GM12878 (cell line): ENCODE measurements at regions not wholly inside any gene's neighbourhood (a gene's known extent, or its start where the extent isn't known, plus 50 kb on each side); places are given as distances from the start of the nearest gene placed in this dataset.

Experiments used
- ATAC-seq: fragments of 200-7000 bp; cut with Tn5 transposase; 3 replicates; pipeline ENCODE4 v1.9.1; 2020; ENCODE audit warnings: mild to moderate bottlenecking, moderate library complexity
- BruUV-seq: library from RNA; stranded (reverse); fragments of 400-500 nt; replicated peaks from 2 replicates; lab custom pipeline; 2021; lab: Mats Ljungman, UMichigan
- CTCF ChIA-PET: fragments of 300-600 bp; sonication (Branson Sonifier 250); formaldehyde crosslinking; extraction: SDS; loops from one replicate; lab custom pipeline; 2021; ENCODE audit warnings: inconsistent platforms; lab: Yijun Ruan, JAX
- POLR2A ChIA-PET: fragments of 350-600 bp; formaldehyde crosslinking; extraction: SDS; loops from one replicate; lab custom pipeline; 2021; ENCODE audit warnings: inconsistent platforms; lab: Charles Lee
- RAD21 ChIA-PET: fragments of 300-600 bp; sonication (Branson Sonifier 250); formaldehyde crosslinking; loops from one replicate; lab custom pipeline; 2023; ENCODE audit warnings: antibody characterized with exemption; ENCODE audit not compliant: unreplicated experiment; lab: Charles Lee
- SMC1A ChIA-PET: fragments of 300-600 bp; sonication (Branson Sonifier 250); formaldehyde crosslinking; loops from one replicate; lab custom pipeline; 2023; ENCODE audit not compliant: unreplicated experiment, uncharacterized antibody; lab: Charles Lee
- DNase-seq: peaks from one replicate; pipeline ENCODE4 v3.0.0-alpha.2; 2011; ENCODE audit warnings: low read depth, low spot score
- FAIRE-seq: peaks from 3 replicates; lab custom pipeline; 2011; peaks lifted over from hg19 to GRCh38; lab: Jason Lieb, UNC
- H2AFZ ChIP-seq: 2 replicates; pipeline ENCODE4 v1.6.0; 2011; ENCODE audit warnings: low read depth, low read length, control low read depth; ENCODE audit not compliant: control insufficient read depth
- H3K27ac ChIP-seq: 2 replicates; pipeline ENCODE4 v1.5.1; 2011; ENCODE audit warnings: control low read depth; ENCODE audit not compliant: control insufficient read depth, insufficient read depth
- H3K27me3 ChIP-seq, 2 experiments: replicated peaks in 1 of 2; 2 replicates each; pipeline versions ENCODE4 v1.6.0 to v1.6.1; 2011; ENCODE audit warnings: low read length in 1 of 2; ENCODE audit not compliant: control insufficient read depth in 2 of 2, insufficient read depth in 2 of 2
- H3K36me3 ChIP-seq, 2 experiments: 2 replicates each; pipeline ENCODE4 v1.5.1; 2011; ENCODE audit warnings: low read length in 1 of 2; ENCODE audit not compliant: control insufficient read depth in 2 of 2, insufficient read depth in 2 of 2
- H3K4me1 ChIP-seq: 2 replicates; pipeline ENCODE4 v1.6.1; 2011; ENCODE audit warnings: mild to moderate bottlenecking, low read length, moderate library complexity, mixed read lengths; ENCODE audit not compliant: control insufficient read depth, insufficient read depth
- H3K4me2 ChIP-seq: 2 replicates; pipeline ENCODE4 v1.6.0; 2011; ENCODE audit warnings: control low read depth; ENCODE audit not compliant: control insufficient read depth, insufficient read depth
- H3K4me3 ChIP-seq: fragments of 200-600 bp; sonication (generic); 2 replicates; pipeline ENCODE4 v1.5.1; 2016
- H3K79me2 ChIP-seq: 2 replicates; pipeline ENCODE4 v1.6.0; 2011; ENCODE audit warnings: low read length; ENCODE audit not compliant: control insufficient read depth, insufficient read depth
- H3K9ac ChIP-seq: 2 replicates; pipeline ENCODE4 v1.8.0; 2011; ENCODE audit warnings: low read length, control low read depth, mixed read lengths; ENCODE audit not compliant: control insufficient read depth, insufficient read depth
- H3K9me3 ChIP-seq: replicated peaks from 3 replicates; pipeline ENCODE4 v1.5.1; 2011; ENCODE audit warnings: mild to moderate bottlenecking, low read length; ENCODE audit not compliant: control insufficient read depth, insufficient read depth
- H4K20me1 ChIP-seq: 2 replicates; pipeline ENCODE4 v1.6.0; 2011; ENCODE audit not compliant: control insufficient read depth, insufficient read depth
- ASH2L ChIP-seq: fragments of 300-600, 200-600 bp; sonication (generic); IDR thresholded peaks from 2 replicates; pipeline ENCODE4 v1.6.1; 2017; ENCODE audit warnings: low read depth, mild to moderate bottlenecking, borderline replicate concordance
- BACH1 ChIP-seq: fragments of 450-650 bp; IDR thresholded peaks from 2 replicates; pipeline ENCODE4 v1.6.1; 2017; ENCODE audit warnings: mild to moderate bottlenecking, borderline replicate concordance
- CREM ChIP-seq: IDR thresholded peaks from 2 replicates; pipeline ENCODE4 v1.6.1; 2014; ENCODE audit warnings: antibody characterized with exemption, low read depth
- FOXK2 ChIP-seq: fragments of 450-650 bp; IDR thresholded peaks from 2 replicates; pipeline ENCODE4 v1.6.1; 2017; ENCODE audit warnings: mild to moderate bottlenecking, moderate library complexity
- NR2C2 ChIP-seq: IDR thresholded peaks from 2 replicates; pipeline ENCODE4 v1.6.1; 2011; ENCODE audit warnings: borderline replicate concordance, low read depth; ENCODE audit not compliant: control insufficient read depth, insufficient read length
- SREBF1 ChIP-seq: IDR thresholded peaks from 2 replicates; pipeline ENCODE4 v1.6.1; 2012; ENCODE audit warnings: mild to moderate bottlenecking, low read length
- ZNF24 ChIP-seq: fragments of 450-650 bp; IDR thresholded peaks from 2 replicates; pipeline ENCODE4 v1.6.1; 2017; ENCODE audit warnings: antibody characterized with exemption, mild to moderate bottlenecking
- ZNF274 ChIP-seq: IDR thresholded peaks from one replicate; pipeline ENCODE4 v1.8.0; 2011; ENCODE audit not compliant: insufficient read length, insufficient read depth
- ZSCAN29 ChIP-seq: fragments of 450-650 bp; IDR thresholded peaks from 2 replicates; pipeline ENCODE4 v1.6.1; 2017; ENCODE audit warnings: mild to moderate bottlenecking, moderate library complexity
- WGBS: methylation state at CpG from one replicate; pipeline ENCODE4 v1.1.6; 2016; ENCODE audit warnings: low lambda C conversion rate; ENCODE audit not compliant: insufficient replicate concordance, insufficient coverage; ENCODE audit errors: missing lambda C conversion rate; 5-methylcytosine and 5-hydroxymethylcytosine counted together
- in situ Hi-C: fragments of 300-500 bp; cut with MboI; formaldehyde crosslinking; loops from 9 replicates; pipeline ENCODE4 v1.14.3; 2018; ENCODE audit warnings: mixed read lengths
- intact Hi-C: fragments of 100-400 bp; cut with micrococcal nuclease; formaldehyde crosslinking; loops from one replicate; pipeline ENCODE4 v1.14.2; 2022; ENCODE audit not compliant: unreplicated experiment
- TF ChIP-seq, protein P1 (sequence below): fragments of 450-650 bp; formaldehyde crosslinking; IDR thresholded peaks from 2 replicates; pipeline ENCODE4 v1.4.0; 2020; ENCODE audit warnings: mild to moderate bottlenecking, moderate library complexity
- TF ChIP-seq, protein P2 (sequence below): IDR thresholded peaks from 2 replicates; pipeline ENCODE4 v1.6.1; 2011; ENCODE audit warnings: low read depth, mild to moderate bottlenecking, low read length, moderate library complexity, borderline replicate concordance; ENCODE audit errors: extremely low read depth
- TF ChIP-seq, protein P3 (sequence below): fragments of 450-650 bp; IDR thresholded peaks from 2 replicates; pipeline ENCODE4 v1.6.1; 2018; ENCODE audit warnings: borderline replicate concordance, mild to moderate bottlenecking; ENCODE audit not compliant: partially characterized antibody

DNA sequence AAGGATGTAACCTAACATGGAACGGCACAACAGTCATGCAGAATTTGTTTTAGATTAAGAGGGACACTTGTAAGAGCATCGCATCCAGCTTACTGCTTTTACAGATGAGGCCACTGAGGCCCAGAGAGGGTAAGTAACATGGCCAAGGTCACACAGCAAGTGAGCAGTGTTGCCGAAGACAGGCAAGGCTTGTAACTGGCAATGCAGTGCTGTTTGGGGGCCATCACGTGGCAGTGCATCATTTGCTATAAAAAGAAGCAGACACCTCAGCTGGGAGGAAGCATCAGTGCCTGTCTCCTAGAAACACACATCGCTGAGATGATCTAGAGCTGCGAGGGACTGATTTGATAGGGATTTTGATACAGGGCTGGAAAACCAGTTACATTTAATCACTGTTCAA, 108.2 kb upstream of the PROK2 start:
- TF ChIP-seq ZSCAN29 = no peak
- Histone ChIP-seq H3K4me2 (no peak overlapping the region), H3K36me3 (no peaks in the 10 kb centered on the region), H3K27ac (no peak overlapping the region), H3K4me1 (no peaks in the 10 kb centered on the region), H3K27me3 (no peaks in the 10 kb centered on the region; a peak in 1 of 4 replicates), H4K20me1 (no peaks in the 10 kb centered on the region), H2AFZ (no peak overlapping the region), H3K79me2 (no peaks in the 10 kb centered on the region), H3K9ac (no peak overlapping the region), H3K4me3 (no peak overlapping the region), H3K9me3 (no peaks in the 10 kb centered on the region; the same call in 2 of the 3 replicates)
- WGBS = 41% methylated on average over 6 of the region's 6 CpGs
- FAIRE-seq = no peak
- no peak for DNase-seq
- in situ Hi-C loops = no loop called here
- no TSS peak for BruUV-seq
- RAD21 ChIA-PET = no interaction called here
- SMC1A ChIA-PET = no interaction called here
- ATAC-seq = no peak; the same call in 2 of the 3 replicates
- POLR2A ChIA-PET = no interaction called here
- CTCF ChIA-PET = interaction anchor here (1.6 kb wide), 1 partner anchor 18 kb away, joined by 4 read pairs; no protein-coding TSS in a partner anchor
- intact Hi-C loops = no loop called here

DNA sequence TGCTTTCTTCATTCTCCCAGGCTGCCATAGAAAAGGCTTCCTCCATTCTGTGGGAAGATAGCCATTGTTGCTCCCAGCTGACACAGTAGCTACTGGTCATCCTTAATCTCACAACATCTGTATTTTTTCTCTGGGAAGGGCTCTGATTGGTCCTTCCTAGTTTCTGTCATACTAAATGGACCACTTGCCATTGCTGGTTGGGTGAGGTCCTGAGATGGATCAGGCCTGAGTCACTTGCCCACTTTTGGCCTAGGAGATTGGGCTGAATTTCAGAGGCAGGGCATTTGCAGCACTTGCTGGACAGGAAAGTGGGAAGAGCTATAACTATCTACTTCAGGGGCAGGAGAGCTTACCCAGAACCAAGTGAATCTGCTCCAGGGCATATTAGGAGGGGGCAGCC, 106.5 kb upstream of the PROK2 start:
- no peaks in the 10 kb centered on the region for H4K20me1 ChIP-seq
- H3K4me1 ChIP-seq = no peaks in the 10 kb centered on the region
- FAIRE-seq = no peak
- in situ Hi-C loops (no loop called here), intact Hi-C loops (no loop called here)
- no peaks in the 10 kb centered on the region; the same call in 2 of the 3 replicates for H3K9me3 ChIP-seq
- H3K4me2 ChIP-seq = no peak overlapping the region
- H3K4me3 ChIP-seq = no peak overlapping the region
- no peaks in the 10 kb centered on the region; a peak in 1 of 4 replicates for H3K27me3 ChIP-seq
- no peak for ATAC-seq
- no peak for DNase-seq
- no peak overlapping the region for H3K27ac ChIP-seq
- no TSS peak for BruUV-seq
- H3K36me3 ChIP-seq = no peaks in the 10 kb centered on the region
- no peaks in the 10 kb centered on the region for H3K79me2 ChIP-seq
- H3K9ac ChIP-seq = no peak overlapping the region
- POLR2A ChIA-PET = no interaction called here
- RAD21 ChIA-PET = no interaction called here
- CTCF ChIA-PET = interaction anchor here (1.5 kb wide), 1 partner anchor 14 kb away, joined by 3 read pairs; no protein-coding TSS in a partner anchor
- SMC1A ChIA-PET = interaction anchor here (1.0 to 2.3 kb wide), 2 partner anchors 10 to 17 kb away, joined by 3 to 6 read pairs; no protein-coding TSS in a partner anchor
- H2AFZ ChIP-seq = no peak overlapping the region
- TF ChIP-seq BACH1 = no peak
- no peak for TF ChIP-seq FOXK2
- no peak for TF ChIP-seq NR2C2
- TF ChIP-seq, protein P1, sequence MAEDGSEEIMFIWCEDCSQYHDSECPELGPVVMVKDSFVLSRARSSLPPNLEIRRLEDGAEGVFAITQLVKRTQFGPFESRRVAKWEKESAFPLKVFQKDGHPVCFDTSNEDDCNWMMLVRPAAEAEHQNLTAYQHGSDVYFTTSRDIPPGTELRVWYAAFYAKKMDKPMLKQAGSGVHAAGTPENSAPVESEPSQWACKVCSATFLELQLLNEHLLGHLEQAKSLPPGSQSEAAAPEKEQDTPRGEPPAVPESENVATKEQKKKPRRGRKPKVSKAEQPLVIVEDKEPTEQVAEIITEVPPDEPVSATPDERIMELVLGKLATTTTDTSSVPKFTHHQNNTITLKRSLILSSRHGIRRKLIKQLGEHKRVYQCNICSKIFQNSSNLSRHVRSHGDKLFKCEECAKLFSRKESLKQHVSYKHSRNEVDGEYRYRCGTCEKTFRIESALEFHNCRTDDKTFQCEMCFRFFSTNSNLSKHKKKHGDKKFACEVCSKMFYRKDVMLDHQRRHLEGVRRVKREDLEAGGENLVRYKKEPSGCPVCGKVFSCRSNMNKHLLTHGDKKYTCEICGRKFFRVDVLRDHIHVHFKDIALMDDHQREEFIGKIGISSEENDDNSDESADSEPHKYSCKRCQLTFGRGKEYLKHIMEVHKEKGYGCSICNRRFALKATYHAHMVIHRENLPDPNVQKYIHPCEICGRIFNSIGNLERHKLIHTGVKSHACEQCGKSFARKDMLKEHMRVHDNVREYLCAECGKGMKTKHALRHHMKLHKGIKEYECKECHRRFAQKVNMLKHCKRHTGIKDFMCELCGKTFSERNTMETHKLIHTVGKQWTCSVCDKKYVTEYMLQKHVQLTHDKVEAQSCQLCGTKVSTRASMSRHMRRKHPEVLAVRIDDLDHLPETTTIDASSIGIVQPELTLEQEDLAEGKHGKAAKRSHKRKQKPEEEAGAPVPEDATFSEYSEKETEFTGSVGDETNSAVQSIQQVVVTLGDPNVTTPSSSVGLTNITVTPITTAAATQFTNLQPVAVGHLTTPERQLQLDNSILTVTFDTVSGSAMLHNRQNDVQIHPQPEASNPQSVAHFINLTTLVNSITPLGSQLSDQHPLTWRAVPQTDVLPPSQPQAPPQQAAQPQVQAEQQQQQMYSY = no peak
- TF ChIP-seq ZNF274 = no peak
- no peak for TF ChIP-seq SREBF1
- no peak for TF ChIP-seq ASH2L
- TF ChIP-seq ZSCAN29 = no peak
- TF ChIP-seq CREM = no peak
- no peak for TF ChIP-seq ZNF24
- TF ChIP-seq, protein P2, sequence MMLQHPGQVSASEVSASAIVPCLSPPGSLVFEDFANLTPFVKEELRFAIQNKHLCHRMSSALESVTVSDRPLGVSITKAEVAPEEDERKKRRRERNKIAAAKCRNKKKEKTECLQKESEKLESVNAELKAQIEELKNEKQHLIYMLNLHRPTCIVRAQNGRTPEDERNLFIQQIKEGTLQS = no peak
- TF ChIP-seq, protein P3, sequence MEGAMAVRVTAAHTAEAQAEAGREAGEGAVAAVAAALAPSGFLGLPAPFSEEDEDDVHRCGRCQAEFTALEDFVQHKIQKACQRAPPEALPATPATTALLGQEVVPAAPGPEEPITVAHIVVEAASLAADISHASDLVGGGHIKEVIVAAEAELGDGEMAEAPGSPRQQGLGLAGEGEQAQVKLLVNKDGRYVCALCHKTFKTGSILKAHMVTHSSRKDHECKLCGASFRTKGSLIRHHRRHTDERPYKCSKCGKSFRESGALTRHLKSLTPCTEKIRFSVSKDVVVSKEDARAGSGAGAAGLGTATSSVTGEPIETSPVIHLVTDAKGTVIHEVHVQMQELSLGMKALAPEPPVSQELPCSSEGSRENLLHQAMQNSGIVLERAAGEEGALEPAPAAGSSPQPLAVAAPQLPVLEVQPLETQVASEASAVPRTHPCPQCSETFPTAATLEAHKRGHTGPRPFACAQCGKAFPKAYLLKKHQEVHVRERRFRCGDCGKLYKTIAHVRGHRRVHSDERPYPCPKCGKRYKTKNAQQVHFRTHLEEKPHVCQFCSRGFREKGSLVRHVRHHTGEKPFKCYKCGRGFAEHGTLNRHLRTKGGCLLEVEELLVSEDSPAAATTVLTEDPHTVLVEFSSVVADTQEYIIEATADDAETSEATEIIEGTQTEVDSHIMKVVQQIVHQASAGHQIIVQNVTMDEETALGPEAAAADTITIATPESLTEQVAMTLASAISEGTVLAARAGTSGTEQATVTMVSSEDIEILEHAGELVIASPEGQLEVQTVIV = no peak
